ENCODE measurements at regions not wholly inside any gene's neighbourhood (a gene's known extent, or its start where the extent isn't known, plus 50 kb on each side); places are given as distances from the start of the nearest gene placed in this dataset.

- Histone ChIP-seq H3K27ac (replicated peaks) (no peak overlapping the region), H3K27me3 (ENCODE audit: insufficient read depth, poor library complexity, severe bottlenecking) (no peaks in the 10 kb centered on the region), H3K4me3 (replicated peaks; ENCODE audit: insufficient read depth, low read length) (no peak overlapping the region)
- DNase-seq (ENCODE audit: low read depth in 1 of 2, low spot score in 1 of 2), result no peak
- TF ChIP-seq POLR2AphosphoS5 (IDR thresholded peaks at IDR 0.05; ENCODE audit: low read depth) (no peak), CTCF (IDR thresholded peaks at IDR 0.05; ENCODE audit: insufficient read depth, low read length) (no peak), SPI1 (IDR thresholded peaks at IDR 0.05; ENCODE audit: borderline replicate concordance, low read depth) (no peak), GABPA (IDR thresholded peaks at IDR 0.05; ENCODE audit: low read depth) (no peak), REST (IDR thresholded peaks at IDR 0.05; ENCODE audit: insufficient replicate concordance, low read depth) (no peak)
These were observed 184.9 kb upstream of the DPT start for GRCh38 chr1:168913711-168914463.

GRCh38 chr1:168917309-168917708, 188.3 kb upstream of the DPT start:
- TF ChIP-seq CTCF (IDR thresholded peaks at IDR 0.05; ENCODE audit: insufficient read depth, low read length), result no peak
- TF ChIP-seq SPI1 (IDR thresholded peaks at IDR 0.05; ENCODE audit: borderline replicate concordance, low read depth), result no peak
- TF ChIP-seq GABPA (IDR thresholded peaks at IDR 0.05; ENCODE audit: low read depth), result no peak
- TF ChIP-seq REST (IDR thresholded peaks at IDR 0.05; ENCODE audit: insufficient replicate concordance, low read depth), result no peak
- Histone ChIP-seq H3K4me3 (replicated peaks; ENCODE audit: insufficient read depth, low read length) (no peak overlapping the region), H3K27ac (replicated peaks) (no peak overlapping the region), H3K27me3 (ENCODE audit: insufficient read depth, poor library complexity, severe bottlenecking) (no peaks in the 10 kb centered on the region)
- no peak for DNase-seq (ENCODE audit: low read depth in 1 of 2, low spot score in 1 of 2)

- H3K27ac ChIP-seq (replicated peaks), result no peak overlapping the region
These were observed 188.7 kb upstream of the ATP1B1 start for GRCh38 chr1:168917796-168918195.

More at GRCh38 chr1:168917796-168918195, 188.7 kb upstream of the ATP1B1 start:
- H3K4me3 ChIP-seq (replicated peaks; ENCODE audit: insufficient read depth, low read length), result no peak overlapping the region
- TF ChIP-seq POLR2AphosphoS5 (IDR thresholded peaks at IDR 0.05; ENCODE audit: low read depth), result no peak
- no peak for TF ChIP-seq GABPA (IDR thresholded peaks at IDR 0.05; ENCODE audit: low read depth)
- TF ChIP-seq REST (IDR thresholded peaks at IDR 0.05; ENCODE audit: insufficient replicate concordance, low read depth), result no peak
- TF ChIP-seq CTCF (IDR thresholded peaks at IDR 0.05; ENCODE audit: insufficient read depth, low read length), result no peak
- no peak for TF ChIP-seq SPI1 (IDR thresholded peaks at IDR 0.05; ENCODE audit: borderline replicate concordance, low read depth)
- no peaks in the 10 kb centered on the region for H3K27me3 ChIP-seq (ENCODE audit: insufficient read depth, poor library complexity, severe bottlenecking)
- DNase-seq (ENCODE audit: low read depth in 1 of 2, low spot score in 1 of 2), result no peak
